Activated T-cell treated with anti-CD3 and anti-CD28 coated beads, Interleukin-2, amount 50 U/mL, for 72 hours (primary cell): ENCODE measurements at regions not wholly inside any gene's neighbourhood (a gene's known extent, or its start where the extent isn't known, plus 50 kb on each side); places are given as distances from the start of the nearest gene placed in this dataset.

ENCODE experiments used
- ATAC-seq, 2 donors: fragments of 150-1000 bp; cut with Tn5 transposase; replicated peaks in 1 of 2; 2 replicates each; pipeline ENCODE4 v1.10.0; 2021; ENCODE audit warnings: moderate library complexity in 2 of 2, mild to moderate bottlenecking in 1 of 2
- DNase-seq, 2 donors: peaks; one replicate each; pipeline ENCODE4 v3.0.0; 2021 to 2022; ENCODE audit warnings: mixed read lengths in 1 of 2
- H3K27ac Mint-ChIP-seq: one replicate; pipeline ENCODE4 v1.8.0; 2022; ENCODE audit warnings: mild to moderate bottlenecking, moderate library complexity, mixed read lengths
- H3K27me3 Mint-ChIP-seq: one replicate; pipeline ENCODE4 v1.8.0; 2022; ENCODE audit warnings: low read depth, mixed read lengths
- H3K36me3 Mint-ChIP-seq, 2 donors: one replicate each; pipeline ENCODE4 v1.8.0; 2022; ENCODE audit warnings: mixed read lengths in 2 of 2, mild to moderate bottlenecking in 1 of 2; ENCODE audit not compliant: insufficient read depth in 2 of 2
- H3K4me1 Mint-ChIP-seq: one replicate; pipeline ENCODE4 v1.8.0; 2022; ENCODE audit warnings: low read depth, mixed read lengths
- H3K4me3 Mint-ChIP-seq, 2 donors: one replicate each; pipeline ENCODE4 v1.8.0; 2022; ENCODE audit warnings: mild to moderate bottlenecking in 2 of 2, mixed read lengths in 2 of 2, moderate library complexity in 2 of 2
- H3K9me3 Mint-ChIP-seq, 2 donors: one replicate each; pipeline ENCODE4 v1.8.0; 2022; ENCODE audit warnings: mixed read lengths in 2 of 2

- no peaks in the 10 kb centered on the region for H3K36me3 Mint-ChIP-seq
- ATAC-seq, result no peak
- no peak for DNase-seq
- no peaks in the 10 kb centered on the region for H3K4me1 Mint-ChIP-seq
- no peak overlapping the region for H3K27ac Mint-ChIP-seq
- H3K9me3 Mint-ChIP-seq, result no peaks in the 10 kb centered on the region
- no peaks in the 10 kb centered on the region for H3K27me3 Mint-ChIP-seq
- no peak overlapping the region for H3K4me3 Mint-ChIP-seq
Observed at GRCh38 chr12:90428881-90429280, 526.1 kb downstream of the CCER1 start.

DNA sequence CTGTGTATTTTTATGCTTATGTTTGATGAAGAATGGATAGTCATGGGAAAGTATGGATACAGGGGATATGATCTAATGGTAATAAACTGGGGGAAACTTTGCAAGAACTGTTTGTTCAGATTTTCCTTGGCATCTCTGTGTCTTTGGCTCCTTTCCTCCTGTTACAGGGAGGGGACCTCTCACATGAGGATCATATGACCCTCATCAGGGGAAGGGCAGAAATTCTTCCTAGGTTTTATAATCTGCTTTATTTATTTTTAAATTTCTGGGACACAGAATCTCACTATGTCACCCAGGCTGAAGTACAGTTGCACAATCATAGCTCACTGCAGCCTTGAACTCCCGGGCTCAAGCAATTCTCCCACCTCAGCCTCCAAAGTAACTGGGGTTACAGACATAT is 526.5 kb downstream of the CCER1 start:
- Mint-ChIP-seq H3K4me1 (no peaks in the 10 kb centered on the region), H3K36me3 (no peaks in the 10 kb centered on the region), H3K27me3 (no peaks in the 10 kb centered on the region), H3K27ac (no peak overlapping the region), H3K9me3 (no peaks in the 10 kb centered on the region), H3K4me3 (no peak overlapping the region)
- DNase-seq (no peak), ATAC-seq (no peak)

GRCh38 chr12:90423965-90424364 is 531.0 kb downstream of the CCER1 start:
- no peaks in the 10 kb centered on the region for H3K4me1 Mint-ChIP-seq
- ATAC-seq (no peak), DNase-seq (no peak)
- H3K9me3 Mint-ChIP-seq, result no peaks in the 10 kb centered on the region
- no peaks in the 10 kb centered on the region for H3K27me3 Mint-ChIP-seq
- H3K27ac Mint-ChIP-seq, result no peak overlapping the region
- no peaks in the 10 kb centered on the region for H3K36me3 Mint-ChIP-seq
- H3K4me3 Mint-ChIP-seq, result no peak overlapping the region

- Mint-ChIP-seq H3K4me3 (no peak overlapping the region), H3K36me3 (no peaks in the 10 kb centered on the region), H3K27ac (no peak overlapping the region), H3K4me1 (no peaks in the 10 kb centered on the region), H3K27me3 (no peaks in the 10 kb centered on the region), H3K9me3 (peaks cover 0 to 2% of the 10 kb centered on the region in 2 donors)
- DNase-seq (no peak), ATAC-seq (no peak)
Observed at GRCh38 chr12:90410962-90411361, 544.0 kb downstream of the CCER1 start.

DNA sequence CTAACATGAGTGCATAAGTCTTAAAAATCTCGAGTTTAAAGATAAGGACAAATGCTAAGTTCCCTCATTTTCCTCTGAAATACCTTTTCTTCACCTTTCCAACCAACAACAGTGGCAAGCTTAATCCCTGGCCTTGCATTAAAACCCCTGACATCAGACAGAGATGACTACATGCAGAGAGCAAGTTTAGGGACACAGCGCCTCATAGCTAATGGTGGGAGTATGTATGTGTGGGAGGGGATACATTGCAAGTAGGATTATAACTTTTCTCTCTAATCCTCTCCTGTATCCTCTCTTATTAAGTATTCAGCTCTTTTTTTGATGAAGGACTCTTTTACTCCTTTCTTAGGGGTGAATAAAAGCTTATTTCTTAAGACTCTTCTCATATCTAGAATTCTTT is 547.1 kb downstream of the CCER1 start:
- DNase-seq (no peak), ATAC-seq (no peak)
- H3K4me1 Mint-ChIP-seq, result no peaks in the 10 kb centered on the region
- H3K27ac Mint-ChIP-seq, result no peak overlapping the region
- H3K27me3 Mint-ChIP-seq, result no peaks in the 10 kb centered on the region
- no peaks in the 10 kb centered on the region for H3K36me3 Mint-ChIP-seq
- no peaks in the 10 kb centered on the region for H3K9me3 Mint-ChIP-seq
- no peak overlapping the region for H3K4me3 Mint-ChIP-seq

DNA sequence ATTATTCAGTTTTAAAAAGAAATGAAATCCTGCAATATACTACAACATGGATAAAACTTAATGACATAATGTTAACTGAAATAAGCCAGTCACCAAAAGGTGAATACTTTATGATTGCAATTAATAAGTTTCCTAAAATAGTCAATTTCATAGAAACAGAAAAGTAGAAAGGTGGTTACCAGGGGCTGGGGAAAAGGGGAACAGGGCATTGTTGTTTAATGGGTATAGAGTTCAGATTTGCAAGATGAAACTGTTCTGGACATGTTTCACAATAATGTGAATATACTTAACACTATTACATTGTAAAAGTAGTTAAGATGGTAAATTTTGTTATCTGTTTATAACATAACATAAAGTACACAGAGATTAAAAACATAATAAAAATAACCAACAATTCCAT is 550.9 kb downstream of the CCER1 start:
- Mint-ChIP-seq H3K27me3 (no peaks in the 10 kb centered on the region), H3K9me3 (no peaks in the 10 kb centered on the region), H3K4me3 (no peak overlapping the region), H3K36me3 (no peaks in the 10 kb centered on the region), H3K27ac (no peak overlapping the region), H3K4me1 (no peaks in the 10 kb centered on the region)
- DNase-seq (no peak), ATAC-seq (no peak)

- Mint-ChIP-seq H3K36me3 (no peaks in the 10 kb centered on the region), H3K27me3 (no peaks in the 10 kb centered on the region), H3K27ac (no peak overlapping the region), H3K4me3 (no peak overlapping the region), H3K9me3 (peaks cover 0 to 2% of the 10 kb centered on the region in 2 donors), H3K4me1 (no peaks in the 10 kb centered on the region)
- no peak for ATAC-seq
- DNase-seq, result no peak
Observed at GRCh38 chr12:90401185-90401584, 553.8 kb downstream of the CCER1 start.

DNA sequence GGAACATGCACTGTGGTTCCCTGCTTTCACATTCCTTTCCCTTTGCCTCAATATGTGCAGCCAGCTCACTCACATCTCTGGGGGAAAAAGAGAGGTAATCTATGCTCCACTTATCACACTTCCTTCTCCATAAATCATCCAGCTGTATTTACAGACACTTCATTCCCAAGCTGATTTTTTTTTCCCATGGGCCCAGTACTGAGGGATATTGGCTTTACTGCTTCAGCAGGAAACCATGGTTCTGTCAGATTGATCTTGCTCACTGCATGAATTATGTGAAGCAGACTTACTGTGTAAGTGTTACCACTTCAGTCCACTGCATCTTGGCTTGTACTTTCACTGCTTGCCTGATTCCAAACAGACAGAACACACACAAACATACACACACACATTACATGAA is 555.6 kb downstream of the CCER1 start:
- Mint-ChIP-seq H3K4me1 (no peaks in the 10 kb centered on the region), H3K27me3 (no peaks in the 10 kb centered on the region), H3K27ac (no peak overlapping the region), H3K9me3 (peaks cover 4 to 5% of the 10 kb centered on the region in 2 donors), H3K4me3 (no peak overlapping the region), H3K36me3 (peaks cover 2 to 3% of the 10 kb centered on the region in 2 donors)
- DNase-seq (no peak), ATAC-seq (no peak)

DNA sequence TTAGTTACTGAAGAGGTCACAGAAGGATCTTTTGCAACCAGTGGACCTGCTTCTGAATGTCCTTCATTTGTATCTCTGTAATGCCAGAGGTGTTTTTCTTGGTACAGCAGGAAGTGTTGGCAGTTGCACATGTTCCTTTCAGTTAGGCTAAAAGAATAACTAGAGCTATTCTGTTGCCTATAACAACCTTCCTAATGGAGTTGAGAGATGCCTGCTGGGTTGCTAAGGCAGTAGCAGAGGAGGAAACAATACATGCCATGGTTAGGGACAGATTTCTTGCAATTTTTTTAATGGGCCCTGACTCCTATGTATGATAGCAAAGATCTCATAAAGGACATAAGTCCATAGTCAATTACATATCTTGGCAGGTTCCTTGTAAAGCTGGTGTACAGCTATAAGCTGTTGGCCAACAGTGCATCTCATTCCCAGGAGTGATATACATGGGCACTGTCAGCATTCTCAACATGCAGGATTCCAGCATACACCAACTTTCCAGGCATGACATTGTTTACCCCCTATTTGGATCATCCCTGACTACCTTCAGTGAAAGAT is 556.6 kb downstream of the CCER1 start:
- no peak for ATAC-seq

GRCh38 chr12:90396556-90396955 is 558.4 kb downstream of the CCER1 start:
- H3K9me3 Mint-ChIP-seq, result peaks cover 5 to 7% of the 10 kb centered on the region in 2 donors
- peaks cover 2 to 3% of the 10 kb centered on the region in 2 donors for H3K36me3 Mint-ChIP-seq
- DNase-seq, result no peak
- no peak for ATAC-seq
- no peaks in the 10 kb centered on the region for H3K4me1 Mint-ChIP-seq
- no peak overlapping the region for H3K4me3 Mint-ChIP-seq
- no peak overlapping the region for H3K27ac Mint-ChIP-seq
- H3K27me3 Mint-ChIP-seq, result no peaks in the 10 kb centered on the region

More for the DNA sequence above, 556.6 kb downstream of the CCER1 start:
- Mint-ChIP-seq H3K27ac (no peak overlapping the region), H3K36me3 (peaks cover 2 to 3% of the 10 kb centered on the region in 2 donors), H3K9me3 (peaks cover 4 to 5% of the 10 kb centered on the region in 2 donors), H3K27me3 (no peaks in the 10 kb centered on the region), H3K4me1 (no peaks in the 10 kb centered on the region), H3K4me3 (no peak overlapping the region)
- no peak for DNase-seq

- H3K9me3 Mint-ChIP-seq, result peaks cover 6 to 10% of the 10 kb centered on the region in 2 donors
- H3K27me3 Mint-ChIP-seq, result no peaks in the 10 kb centered on the region
- H3K27ac Mint-ChIP-seq, result no peak overlapping the region
- no peak overlapping the region for H3K4me3 Mint-ChIP-seq
- peaks cover 2 to 3% of the 10 kb centered on the region in 2 donors for H3K36me3 Mint-ChIP-seq
- DNase-seq (no peak), ATAC-seq (no peak)
- H3K4me1 Mint-ChIP-seq, result no peaks in the 10 kb centered on the region
Observed at GRCh38 chr12:90393652-90394051, 561.3 kb downstream of the CCER1 start.

DNA sequence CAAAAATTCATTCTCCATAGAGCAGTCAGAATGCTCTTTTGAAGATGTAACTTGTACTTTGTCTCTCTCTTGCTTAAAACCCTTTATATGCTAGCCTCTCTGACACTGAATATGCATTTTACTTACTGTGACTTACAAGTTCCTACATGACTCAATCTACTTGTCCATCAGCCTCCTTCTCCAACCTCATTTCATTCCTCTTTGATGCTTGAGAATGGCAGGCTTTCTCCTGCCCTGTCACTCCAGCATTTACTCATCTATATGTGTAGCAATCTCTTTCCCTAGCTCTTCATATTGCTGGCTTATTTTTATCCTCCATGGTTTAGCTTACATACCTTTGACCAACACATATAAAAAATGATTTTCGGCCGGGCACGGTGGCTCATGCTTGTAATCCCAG is 561.9 kb downstream of the CCER1 start:
- no peaks in the 10 kb centered on the region for H3K27me3 Mint-ChIP-seq
- no peak overlapping the region for H3K27ac Mint-ChIP-seq
- H3K4me3 Mint-ChIP-seq, result no peak overlapping the region
- H3K4me1 Mint-ChIP-seq, result no peaks in the 10 kb centered on the region
- H3K36me3 Mint-ChIP-seq, result peaks cover 2 to 3% of the 10 kb centered on the region in 2 donors
- DNase-seq (no peak), ATAC-seq (no peak)
- H3K9me3 Mint-ChIP-seq, result peaks cover 6 to 10% of the 10 kb centered on the region in 2 donors

DNA sequence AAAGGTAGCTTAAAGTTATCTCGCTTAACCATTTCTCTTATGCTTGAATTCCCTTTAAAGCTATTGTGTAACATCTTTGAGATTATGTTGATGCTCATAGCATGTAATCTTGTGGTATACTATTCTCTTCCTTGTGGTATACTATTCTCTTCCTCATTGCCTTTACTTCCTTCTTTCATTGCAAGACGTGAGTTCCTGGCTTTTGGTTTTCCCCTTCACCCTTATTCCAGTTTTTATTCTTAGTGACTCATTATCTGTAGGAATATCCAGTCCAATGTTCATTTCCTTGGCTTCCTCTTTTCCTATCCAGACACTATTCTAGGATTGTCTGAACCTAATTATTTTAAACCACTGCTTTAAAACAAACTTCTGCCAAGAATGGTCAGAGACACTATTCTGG is 564.0 kb downstream of the CCER1 start:
- ATAC-seq (no peak), DNase-seq (no peak)
- Mint-ChIP-seq H3K27me3 (no peaks in the 10 kb centered on the region), H3K4me3 (no peak overlapping the region), H3K9me3 (peaks cover 4 to 8% of the 10 kb centered on the region in 2 donors), H3K4me1 (no peaks in the 10 kb centered on the region), H3K27ac (no peak overlapping the region), H3K36me3 (peaks cover under 1 to 1% of the 10 kb centered on the region in 2 donors)

- Mint-ChIP-seq H3K36me3 (no peaks in the 10 kb centered on the region), H3K9me3 (no peaks in the 10 kb centered on the region)
Observed at GRCh38 chr12:90368081-90368480, 586.9 kb downstream of the CCER1 start.

More at GRCh38 chr12:90368081-90368480, 586.9 kb downstream of the CCER1 start:
- Mint-ChIP-seq H3K4me1 (no peaks in the 10 kb centered on the region), H3K4me3 (no peak overlapping the region), H3K27me3 (no peaks in the 10 kb centered on the region), H3K27ac (no peak overlapping the region)
- DNase-seq (no peak), ATAC-seq (no peak)
